RWPE2 (cell line): ENCODE measurements at regions not wholly inside any gene's neighbourhood (a gene's known extent, or its start where the extent isn't known, plus 50 kb on each side); places are given as distances from the start of the nearest gene placed in this dataset.

Experiments
- ATAC-seq: fragments of 200-7000 bp; cut with Tn5 transposase; 3 replicates; pipeline ENCODE4 v1.9.1; 2021; ENCODE audit warnings: low read depth
- DNase-seq: peaks from one replicate; pipeline ENCODE4 v3.0.0-alpha.2; 2020; ENCODE audit warnings: low spot score
- H3K27ac ChIP-seq: fragments of 450-650 bp; 2 replicates; pipeline ENCODE4 v1.5.1; 2017; ENCODE audit warnings: mild to moderate bottlenecking; ENCODE audit not compliant: poor library complexity, severe bottlenecking
- H3K27me3 ChIP-seq: fragments of 250-450 bp; sonication (Bioruptor Pico); 2 replicates; pipeline ENCODE4 v1.5.1; 2021; ENCODE audit warnings: mild to moderate bottlenecking, moderate library complexity; ENCODE audit not compliant: insufficient read depth, poor library complexity, severe bottlenecking
- H3K36me3 ChIP-seq: fragments of 250-450 bp; sonication (Bioruptor Pico); 2 replicates; pipeline ENCODE4 v1.5.1; 2020; ENCODE audit warnings: low read depth, mild to moderate bottlenecking, moderate library complexity
- H3K4me1 ChIP-seq: fragments of 250-450 bp; sonication (Bioruptor Pico); 2 replicates; pipeline ENCODE4 v1.5.1; 2021; ENCODE audit warnings: mild to moderate bottlenecking, moderate library complexity; ENCODE audit not compliant: insufficient read depth, poor library complexity, severe bottlenecking
- H3K4me3 ChIP-seq: fragments of 250-450 bp; sonication (Bioruptor Pico); 2 replicates; pipeline ENCODE4 v1.5.1; 2021; ENCODE audit warnings: mild to moderate bottlenecking, moderate library complexity; ENCODE audit not compliant: severe bottlenecking
- H3K9me3 ChIP-seq: fragments of 250-450 bp; sonication (Bioruptor Pico); 2 replicates; pipeline ENCODE4 v1.5.1; 2021; ENCODE audit warnings: mild to moderate bottlenecking, moderate library complexity; ENCODE audit not compliant: severe bottlenecking
- TF ChIP-seq, protein P1 (sequence below): fragments of 450-650 bp; IDR thresholded peaks from one replicate; pipeline ENCODE4 v1.5.1; 2017; ENCODE audit warnings: mild to moderate bottlenecking, moderate library complexity; ENCODE audit not compliant: poor library complexity, severe bottlenecking

DNA sequence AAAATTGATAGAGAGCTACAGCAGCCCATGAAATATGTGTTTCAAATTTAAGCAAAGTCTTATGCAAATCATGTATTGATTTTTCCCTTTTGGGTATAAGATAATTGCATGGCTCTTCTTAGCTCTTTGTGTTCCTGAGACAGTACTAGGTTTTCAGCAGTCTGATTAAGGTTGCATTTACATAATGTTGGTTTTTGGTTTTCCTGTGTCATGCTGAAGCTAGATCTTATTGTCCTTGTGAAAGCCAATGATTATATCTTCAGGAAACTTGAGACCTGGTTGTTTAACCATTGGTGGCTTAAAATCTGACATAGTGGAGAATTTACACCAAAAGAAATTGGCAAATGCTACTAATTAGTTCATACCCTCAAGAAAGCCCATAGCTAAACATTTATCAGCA is 392.6 kb downstream of the ZPLD1 start:
- H3K27ac ChIP-seq = no peak overlapping the region
- TF ChIP-seq, protein P1, sequence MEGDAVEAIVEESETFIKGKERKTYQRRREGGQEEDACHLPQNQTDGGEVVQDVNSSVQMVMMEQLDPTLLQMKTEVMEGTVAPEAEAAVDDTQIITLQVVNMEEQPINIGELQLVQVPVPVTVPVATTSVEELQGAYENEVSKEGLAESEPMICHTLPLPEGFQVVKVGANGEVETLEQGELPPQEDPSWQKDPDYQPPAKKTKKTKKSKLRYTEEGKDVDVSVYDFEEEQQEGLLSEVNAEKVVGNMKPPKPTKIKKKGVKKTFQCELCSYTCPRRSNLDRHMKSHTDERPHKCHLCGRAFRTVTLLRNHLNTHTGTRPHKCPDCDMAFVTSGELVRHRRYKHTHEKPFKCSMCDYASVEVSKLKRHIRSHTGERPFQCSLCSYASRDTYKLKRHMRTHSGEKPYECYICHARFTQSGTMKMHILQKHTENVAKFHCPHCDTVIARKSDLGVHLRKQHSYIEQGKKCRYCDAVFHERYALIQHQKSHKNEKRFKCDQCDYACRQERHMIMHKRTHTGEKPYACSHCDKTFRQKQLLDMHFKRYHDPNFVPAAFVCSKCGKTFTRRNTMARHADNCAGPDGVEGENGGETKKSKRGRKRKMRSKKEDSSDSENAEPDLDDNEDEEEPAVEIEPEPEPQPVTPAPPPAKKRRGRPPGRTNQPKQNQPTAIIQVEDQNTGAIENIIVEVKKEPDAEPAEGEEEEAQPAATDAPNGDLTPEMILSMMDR = no peak
- no peaks in the 10 kb centered on the region for H3K9me3 ChIP-seq
- H3K36me3 ChIP-seq = no peaks in the 10 kb centered on the region
- H3K4me1 ChIP-seq = no peaks in the 10 kb centered on the region
- no peaks in the 10 kb centered on the region for H3K27me3 ChIP-seq
- no peak for ATAC-seq
- DNase-seq = no peak
- H3K4me3 ChIP-seq = no peak overlapping the region

- no peak for DNase-seq
- TF ChIP-seq, protein P1 = no peak
- H3K27me3 ChIP-seq = no peaks in the 10 kb centered on the region
- no peak overlapping the region for H3K27ac ChIP-seq
- no peaks in the 10 kb centered on the region for H3K4me1 ChIP-seq
- H3K9me3 ChIP-seq = no peaks in the 10 kb centered on the region
- ATAC-seq = no peak
- H3K36me3 ChIP-seq = no peaks in the 10 kb centered on the region
- H3K4me3 ChIP-seq = no peak overlapping the region
Measured at GRCh38 chr3:102830415-102830814, 395.6 kb downstream of the ZPLD1 start.

DNA sequence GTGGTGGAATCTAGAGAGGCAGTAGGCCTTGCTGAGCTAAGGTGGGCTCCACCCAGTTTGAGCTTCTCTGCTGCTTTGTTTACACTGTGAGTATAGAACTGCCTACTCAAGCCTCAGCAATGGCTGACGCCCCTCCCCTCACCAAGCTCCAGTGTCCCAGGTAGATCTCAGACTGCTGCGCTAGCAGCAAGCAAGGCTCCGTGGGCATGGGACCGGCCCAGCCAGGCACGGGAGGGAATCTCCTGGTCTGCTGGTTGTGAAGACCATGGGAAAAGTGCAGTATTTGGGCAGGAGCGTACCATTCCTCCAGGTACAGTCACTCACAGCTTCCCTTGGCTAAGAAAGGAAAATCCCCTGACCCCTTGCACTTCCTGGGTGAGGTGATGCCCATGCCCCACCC is 407.1 kb downstream of the ZPLD1 start:
- Histone ChIP-seq H3K4me3 (no peak overlapping the region), H3K27ac (no peak overlapping the region), H3K27me3 (no peaks in the 10 kb centered on the region), H3K36me3 (no peaks in the 10 kb centered on the region), H3K4me1 (no peaks in the 10 kb centered on the region), H3K9me3 (no peaks in the 10 kb centered on the region)
- TF ChIP-seq, protein P1 = no peak
- ATAC-seq (no peak), DNase-seq (no peak)

DNA sequence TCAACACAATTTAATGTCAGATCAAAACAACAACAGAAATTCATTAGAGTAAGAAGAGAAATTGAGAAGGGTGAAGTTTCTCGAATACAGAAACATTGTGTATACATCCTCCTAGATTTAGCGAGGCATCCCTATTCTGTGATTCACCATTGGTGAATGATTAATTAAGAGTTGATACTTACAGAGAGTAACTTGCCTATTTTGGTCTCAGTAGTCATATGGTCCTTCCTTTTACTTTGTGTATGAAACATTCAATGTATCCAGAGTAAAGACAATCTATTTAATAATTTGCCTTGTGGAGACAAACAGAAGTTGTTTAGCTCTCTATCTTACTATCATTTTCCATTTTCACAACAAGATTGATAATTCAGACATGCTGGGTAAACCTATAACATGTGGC is 432.0 kb downstream of the ZPLD1 start:
- no peaks in the 10 kb centered on the region for H3K36me3 ChIP-seq
- no peaks in the 10 kb centered on the region for H3K4me1 ChIP-seq
- no peaks in the 10 kb centered on the region for H3K9me3 ChIP-seq
- DNase-seq (no peak), ATAC-seq (no peak)
- H3K27me3 ChIP-seq = no peaks in the 10 kb centered on the region
- H3K4me3 ChIP-seq = no peak overlapping the region
- H3K27ac ChIP-seq = no peak overlapping the region
- TF ChIP-seq, protein P1 = no peak

GRCh38 chr3:102883515-102883914 is 448.7 kb downstream of the ZPLD1 start:
- H3K27me3 ChIP-seq = peaks cover 5% of the 10 kb centered on the region
- no peak for ATAC-seq
- H3K36me3 ChIP-seq = no peaks in the 10 kb centered on the region
- H3K4me1 ChIP-seq = no peaks in the 10 kb centered on the region
- no peak overlapping the region for H3K4me3 ChIP-seq
- H3K9me3 ChIP-seq = no peaks in the 10 kb centered on the region
- H3K27ac ChIP-seq = no peak overlapping the region
- TF ChIP-seq, protein P1 = no peak
- DNase-seq = no peak
